Hepatocyte (in vitro differentiated cells): ENCODE measurements at regions not wholly inside any gene's neighbourhood (a gene's known extent, or its start where the extent isn't known, plus 50 kb on each side); places are given as distances from the start of the nearest gene placed in this dataset.

Source experiments
- CTCF ChIP-seq: fragments of 200-600 bp; sonication (generic); IDR thresholded peaks from 2 replicates; pipeline ENCODE4 v1.5.1; 2016; ENCODE audit warnings: antibody characterized with exemption, mild to moderate bottlenecking; ENCODE audit not compliant: poor library complexity
- EZH2 ChIP-seq: fragments of 200-600 bp; sonication (generic); IDR thresholded peaks from 2 replicates; pipeline ENCODE4 v1.6.1; 2016; ENCODE audit warnings: antibody characterized with exemption, mild to moderate bottlenecking, borderline replicate concordance
- EZH2phosphoT487 ChIP-seq: fragments of 200-600 bp; sonication (generic); IDR thresholded peaks from one replicate; pipeline ENCODE4 v1.6.1; 2018; ENCODE audit warnings: antibody characterized with exemption, mild to moderate bottlenecking, low read depth, moderate library complexity; ENCODE audit not compliant: unreplicated experiment, severe bottlenecking

- no peak for TF ChIP-seq CTCF
- TF ChIP-seq EZH2phosphoT487: no peak
- no peak for TF ChIP-seq EZH2
Measured at GRCh38 chr13:111659842-111660241, 339.4 kb downstream of the TEX29 start.
